HEK293T (cell line): ENCODE measurements at regions not wholly inside any gene's neighbourhood (a gene's known extent, or its start where the extent isn't known, plus 50 kb on each side); places are given as distances from the start of the nearest gene placed in this dataset.

Experiments
- BHLHE40 ChIP-seq: fragments of 450-650 bp; IDR thresholded peaks from 2 replicates; pipeline ENCODE4 v1.6.1; 2016; ENCODE audit warnings: mild to moderate bottlenecking, moderate library complexity, borderline replicate concordance
- CTBP1 ChIP-seq: fragments of 450-650 bp; IDR thresholded peaks from 2 replicates; pipeline ENCODE4 v1.6.1; 2016; ENCODE audit warnings: borderline replicate concordance
- FOXA1 ChIP-seq: fragments of 450-650 bp; IDR thresholded peaks from 2 replicates; pipeline ENCODE4 v1.6.1; 2016; ENCODE audit warnings: mild to moderate bottlenecking
- FOXK2 ChIP-seq: fragments of 450-650 bp; IDR thresholded peaks from 2 replicates; pipeline ENCODE4 v1.6.1; 2016; ENCODE audit warnings: mild to moderate bottlenecking
- L3MBTL2 ChIP-seq: fragments of 450-650 bp; conservative IDR thresholded peaks from 2 replicates; pipeline ENCODE4 v1.6.1; 2016; ENCODE audit warnings: mild to moderate bottlenecking
- LEF1 ChIP-seq: fragments of 450-650 bp; IDR thresholded peaks from 2 replicates; pipeline ENCODE4 v1.6.1; 2017; ENCODE audit warnings: mild to moderate bottlenecking, borderline replicate concordance
- SP1 ChIP-seq: fragments of 450-650 bp; IDR thresholded peaks from 2 replicates; pipeline ENCODE4 v1.6.1; 2017
- SUZ12 ChIP-seq: fragments of 450-650 bp; IDR thresholded peaks from 2 replicates; pipeline ENCODE4 v1.6.1; 2016; ENCODE audit warnings: mild to moderate bottlenecking
- TARDBP ChIP-seq: fragments of 450-650 bp; IDR thresholded peaks from 2 replicates; pipeline ENCODE4 v1.6.1; 2016
- ZNF384 ChIP-seq: fragments of 450-650 bp; IDR thresholded peaks from 2 replicates; pipeline ENCODE4 v1.6.1; 2016

DNA sequence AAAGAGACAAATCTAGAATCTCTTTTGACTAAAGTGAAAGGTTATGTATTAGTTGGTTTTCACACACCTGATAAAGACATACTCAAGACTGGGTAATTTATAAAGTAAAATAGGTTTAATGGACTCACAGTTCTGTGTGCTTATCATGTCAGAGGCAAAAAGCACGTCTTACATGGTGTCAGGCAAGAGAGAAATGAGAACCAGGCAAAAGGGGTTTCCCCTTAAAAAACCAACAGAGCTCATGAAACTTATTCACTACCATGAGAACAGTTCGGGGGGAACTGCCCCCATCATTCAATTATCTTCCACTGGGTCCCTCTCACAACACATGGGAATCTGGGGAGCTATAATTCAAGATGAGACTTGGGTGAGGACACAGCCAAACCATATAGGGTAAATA lies 486.8 kb downstream of the DACH1 start:
- TF ChIP-seq SUZ12 (no peak), SP1 (no peak), LEF1 (no peak), TARDBP (no peak), ZNF384 (no peak), FOXA1 (no peak), BHLHE40 (no peak), FOXK2 (no peak), L3MBTL2 (no peak), CTBP1 (no peak)
